ENCODE measurements at regions not wholly inside any gene's neighbourhood (a gene's known extent, or its start where the extent isn't known, plus 50 kb on each side); places are given as distances from the start of the nearest gene placed in this dataset.

GRCh38 chr1:244782056-244782455 is 53.4 kb upstream of the COX20 start:
- TF ChIP-seq CTCF (IDR thresholded peaks at IDR 0.05) (no peak), POLR2AphosphoS5 (IDR thresholded peaks at IDR 0.05) (no peak), POLR2A (IDR thresholded peaks at IDR 0.05) (no peak)

Data from upper lobe of left lung (tissue), 4 donors.